GM12874 (cell line): ENCODE measurements at regions not wholly inside any gene's neighbourhood (a gene's known extent, or its start where the extent isn't known, plus 50 kb on each side); places are given as distances from the start of the nearest gene placed in this dataset.

Experiments used
- TF ChIP-seq, protein P1 (sequence below): IDR thresholded peaks from 2 replicates; pipeline ENCODE4 v1.5.1; 2011; ENCODE audit warnings: low read depth, mild to moderate bottlenecking, control low read depth, low read length, moderate library complexity; ENCODE audit not compliant: insufficient read depth

DNA sequence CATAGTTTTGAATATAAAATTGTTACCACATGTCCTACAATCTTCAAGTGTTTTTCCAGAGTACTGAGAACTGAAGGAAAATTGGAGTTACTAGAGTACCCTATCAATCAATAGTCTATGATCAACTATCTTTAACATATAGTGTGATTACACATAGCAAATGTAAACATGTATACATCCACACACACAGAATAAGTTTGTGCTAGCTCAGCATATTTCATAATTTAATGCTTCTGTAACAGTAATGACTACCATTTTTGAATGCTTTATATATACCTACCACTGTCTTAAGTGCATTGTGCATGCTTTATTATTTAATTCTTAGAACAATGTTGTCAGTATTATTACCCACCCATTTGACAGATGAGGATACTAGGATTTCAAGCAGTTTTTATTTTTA, 523.9 kb downstream of the HAO1 start:
- TF ChIP-seq, protein P1, sequence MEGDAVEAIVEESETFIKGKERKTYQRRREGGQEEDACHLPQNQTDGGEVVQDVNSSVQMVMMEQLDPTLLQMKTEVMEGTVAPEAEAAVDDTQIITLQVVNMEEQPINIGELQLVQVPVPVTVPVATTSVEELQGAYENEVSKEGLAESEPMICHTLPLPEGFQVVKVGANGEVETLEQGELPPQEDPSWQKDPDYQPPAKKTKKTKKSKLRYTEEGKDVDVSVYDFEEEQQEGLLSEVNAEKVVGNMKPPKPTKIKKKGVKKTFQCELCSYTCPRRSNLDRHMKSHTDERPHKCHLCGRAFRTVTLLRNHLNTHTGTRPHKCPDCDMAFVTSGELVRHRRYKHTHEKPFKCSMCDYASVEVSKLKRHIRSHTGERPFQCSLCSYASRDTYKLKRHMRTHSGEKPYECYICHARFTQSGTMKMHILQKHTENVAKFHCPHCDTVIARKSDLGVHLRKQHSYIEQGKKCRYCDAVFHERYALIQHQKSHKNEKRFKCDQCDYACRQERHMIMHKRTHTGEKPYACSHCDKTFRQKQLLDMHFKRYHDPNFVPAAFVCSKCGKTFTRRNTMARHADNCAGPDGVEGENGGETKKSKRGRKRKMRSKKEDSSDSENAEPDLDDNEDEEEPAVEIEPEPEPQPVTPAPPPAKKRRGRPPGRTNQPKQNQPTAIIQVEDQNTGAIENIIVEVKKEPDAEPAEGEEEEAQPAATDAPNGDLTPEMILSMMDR, result no peak

DNA sequence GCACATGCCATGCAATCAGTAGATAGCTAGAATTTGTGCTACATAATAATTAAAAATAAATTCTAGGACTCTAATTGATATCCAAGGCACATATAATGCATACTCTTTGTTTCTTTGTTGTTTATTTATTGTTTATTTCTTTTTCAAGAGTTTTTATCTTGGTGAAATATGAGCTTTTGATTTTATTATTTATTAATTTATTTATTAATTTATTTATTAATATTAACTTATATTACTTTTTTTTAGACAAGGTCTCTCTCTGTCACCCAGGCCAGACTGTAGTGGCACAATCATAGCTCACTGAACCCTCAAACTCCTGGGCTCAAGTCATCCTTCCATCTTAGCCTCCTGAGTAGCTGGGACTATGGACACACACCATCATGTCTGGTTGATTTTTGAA, 519.9 kb downstream of the HAO1 start:
- TF ChIP-seq, protein P1, result no peak

DNA sequence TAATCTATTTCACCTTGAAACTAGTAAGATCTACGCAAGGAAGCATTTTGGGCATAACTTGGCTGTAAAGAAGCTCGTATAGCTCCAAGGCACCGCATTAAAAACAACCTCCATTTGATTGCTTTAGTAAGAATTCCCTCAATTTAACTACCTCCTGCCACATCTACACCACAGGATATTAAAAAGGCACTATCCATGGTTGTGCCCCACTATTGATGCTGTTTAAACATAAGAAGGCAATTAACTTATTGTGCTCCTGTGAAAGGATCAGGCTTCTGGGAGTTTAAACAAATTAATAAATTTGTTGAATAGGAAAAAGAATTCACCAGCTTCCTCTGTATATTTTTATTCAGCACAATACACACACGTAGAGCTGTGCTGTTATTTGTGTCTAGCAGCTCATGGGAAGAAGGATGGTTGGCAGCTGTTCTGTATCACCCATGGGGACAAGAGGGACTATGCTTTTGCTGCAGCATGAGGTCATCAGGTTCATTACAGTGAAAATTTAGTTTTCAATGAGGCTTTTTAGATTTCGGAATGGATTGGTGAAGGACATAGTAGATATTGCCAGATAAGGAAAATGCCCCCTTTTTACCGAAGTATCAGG, 513.3 kb downstream of the HAO1 start:
- TF ChIP-seq, protein P1, result no peak

DNA sequence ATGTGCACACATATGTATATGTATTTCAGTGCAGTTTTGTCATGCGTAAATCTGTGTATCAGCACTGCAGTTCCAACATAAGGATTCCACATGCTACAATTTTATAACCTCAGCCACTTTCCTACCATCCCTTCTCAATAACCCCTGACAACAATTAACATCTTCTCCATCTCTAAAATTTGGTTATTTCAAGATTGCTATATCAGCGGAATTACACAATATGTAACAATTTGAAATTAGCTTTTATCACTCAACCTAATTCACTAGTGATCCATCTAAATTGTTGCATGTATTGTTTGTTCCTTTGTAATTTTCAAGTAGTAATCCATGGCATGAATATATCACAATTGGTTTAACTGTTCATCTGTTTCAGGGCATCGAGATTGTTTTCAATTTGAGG, 511.3 kb downstream of the HAO1 start:
- TF ChIP-seq, protein P1, result no peak

DNA sequence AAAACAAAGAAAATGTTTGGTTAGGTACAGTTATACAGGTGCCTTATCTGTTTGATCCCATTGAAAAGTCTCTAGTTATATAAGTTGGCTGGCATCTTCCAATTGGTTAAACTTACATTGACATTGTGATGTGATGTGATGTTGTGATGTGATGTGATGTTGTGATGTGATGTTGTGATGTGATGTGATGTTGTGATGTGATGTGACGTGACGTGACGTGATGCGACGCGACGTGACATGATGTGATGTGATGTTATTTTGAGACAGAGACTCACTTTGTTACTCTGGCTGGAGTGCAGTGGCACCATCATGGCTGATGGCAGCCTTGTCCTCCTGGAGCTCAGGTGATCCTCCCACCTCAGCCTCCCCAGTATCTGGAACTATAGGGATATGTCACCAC, 507.6 kb downstream of the HAO1 start:
- TF ChIP-seq, protein P1, result no peak

DNA sequence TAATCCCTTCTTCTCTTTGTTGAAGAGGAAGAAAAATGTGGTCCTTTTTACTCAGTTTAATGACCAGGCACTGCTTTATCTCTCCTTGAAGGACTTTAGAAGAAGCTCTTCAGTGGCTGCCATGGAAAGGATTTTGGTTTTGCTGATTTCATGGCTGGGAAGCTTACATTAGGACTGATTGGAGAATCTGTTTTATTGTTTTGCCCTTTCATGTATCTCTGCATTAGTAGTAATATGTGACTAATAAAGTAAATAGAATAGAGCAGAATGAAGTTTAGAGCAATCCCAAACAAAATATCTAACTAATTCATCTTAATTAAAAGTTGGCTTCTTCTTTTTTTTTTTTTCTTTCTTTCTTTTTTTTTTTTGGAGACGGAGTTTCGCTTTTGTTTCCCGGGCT, 502.9 kb downstream of the HAO1 start:
- TF ChIP-seq, protein P1, result no peak

DNA sequence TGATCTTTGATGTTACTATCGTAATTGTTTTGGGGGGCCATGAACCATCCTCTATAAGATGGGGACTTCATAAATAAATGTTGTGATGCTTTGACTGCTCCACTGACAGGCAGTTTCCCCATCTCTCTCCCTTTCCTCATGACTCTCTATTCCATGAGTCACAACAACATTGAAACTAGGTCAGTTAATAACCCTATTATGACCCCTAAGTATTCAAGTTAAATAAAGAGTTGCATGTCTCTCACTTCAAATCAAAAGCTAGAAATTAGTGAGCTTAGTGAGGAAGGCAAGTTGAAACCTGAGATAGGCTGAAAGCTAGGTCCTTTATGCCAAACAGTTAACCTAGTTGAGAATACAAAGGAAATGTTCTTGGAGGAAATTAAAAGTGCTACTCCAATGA, 491.0 kb downstream of the HAO1 start:
- TF ChIP-seq, protein P1, result no peak

DNA sequence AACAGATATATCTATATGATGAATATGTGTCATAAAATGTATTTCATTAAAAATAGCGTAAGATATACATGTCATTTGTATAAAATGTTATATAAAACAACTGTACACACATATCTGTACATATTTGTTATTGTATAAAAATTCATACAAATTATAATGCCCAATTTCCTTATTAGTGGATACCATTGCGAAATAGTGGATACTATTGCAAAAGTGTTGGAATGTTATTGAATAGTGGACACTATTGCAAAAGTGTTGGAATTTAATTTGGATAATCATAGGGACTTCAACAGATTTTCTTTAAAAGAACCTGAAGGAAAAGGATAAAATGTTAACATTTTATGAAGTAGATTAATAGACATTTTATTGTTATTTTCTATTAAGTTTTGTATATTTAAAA, 487.4 kb downstream of the HAO1 start:
- TF ChIP-seq, protein P1, result no peak
